NCI-H1048 (cell line): ENCODE measurements at regions not wholly inside any gene's neighbourhood (a gene's known extent, or its start where the extent isn't known, plus 50 kb on each side); places are given as distances from the start of the nearest gene placed in this dataset.

ENCODE experiments used
- DNase-seq: peaks from one replicate; lab custom pipeline; 2025; lab: John Stamatoyannopoulos, UW

- DNase-seq: no peak
Observed at GRCh38 chr2:66962716-66963115, 434.4 kb upstream of the ETAA1 start.

- no peak for DNase-seq
Observed at GRCh38 chr2:66966631-66967030, 430.5 kb upstream of the ETAA1 start.

- no peak for DNase-seq
Observed at GRCh38 chr2:66968946-66969345, 428.2 kb upstream of the ETAA1 start.

- no peak for DNase-seq
Observed at GRCh38 chr2:66981074-66981473, 416.1 kb upstream of the ETAA1 start.

GRCh38 chr2:66982766-66983165, 414.4 kb upstream of the ETAA1 start:
- no peak for DNase-seq

GRCh38 chr2:66984864-66985263, 412.3 kb upstream of the ETAA1 start:
- no peak for DNase-seq

- no peak for DNase-seq
Observed at GRCh38 chr2:66985906-66986305, 411.2 kb upstream of the ETAA1 start.

- no peak for DNase-seq
Observed at GRCh38 chr2:66987733-66988132, 409.4 kb upstream of the ETAA1 start.

GRCh38 chr2:66994654-66995053, 402.5 kb upstream of the ETAA1 start:
- no peak for DNase-seq

- no peak for DNase-seq
Observed at GRCh38 chr2:66995636-66996035, 401.5 kb upstream of the ETAA1 start.

GRCh38 chr2:67002618-67003371, 394.3 kb upstream of the ETAA1 start:
- no peak for DNase-seq

GRCh38 chr2:67006373-67006960, 390.7 kb upstream of the ETAA1 start:
- no peak for DNase-seq

- no peak for DNase-seq
Observed at GRCh38 chr2:67008155-67008554, 389.0 kb upstream of the ETAA1 start.

GRCh38 chr2:67012165-67012564, 385.0 kb upstream of the ETAA1 start:
- no peak for DNase-seq

GRCh38 chr2:67013821-67014220, 383.3 kb upstream of the ETAA1 start:
- no peak for DNase-seq

GRCh38 chr2:67015681-67016080, 381.5 kb upstream of the ETAA1 start:
- no peak for DNase-seq

- DNase-seq: no peak
Observed at GRCh38 chr2:67018301-67018700, 378.8 kb upstream of the ETAA1 start.

- DNase-seq: no peak
Observed at GRCh38 chr2:67032076-67032475, 365.1 kb upstream of the ETAA1 start.

GRCh38 chr2:67036444-67036843, 360.7 kb upstream of the ETAA1 start:
- no peak for DNase-seq

- no peak for DNase-seq
Observed at GRCh38 chr2:67037655-67038054, 359.5 kb upstream of the ETAA1 start.

- DNase-seq: no peak
Observed at GRCh38 chr2:67038195-67038594, 358.9 kb upstream of the ETAA1 start.

GRCh38 chr2:67039058-67039457, 358.1 kb upstream of the ETAA1 start:
- no peak for DNase-seq

GRCh38 chr2:67039517-67040103, 357.5 kb upstream of the ETAA1 start:
- DNase-seq: no peak

GRCh38 chr2:67041051-67041450, 356.1 kb upstream of the ETAA1 start:
- DNase-seq: no peak
